HepG2 (cell line): ENCODE measurements at regions not wholly inside any gene's neighbourhood (a gene's known extent, or its start where the extent isn't known, plus 50 kb on each side); places are given as distances from the start of the nearest gene placed in this dataset.

Experiments used
- ADNP ChIP-seq: sonication (generic); formaldehyde crosslinking; IDR thresholded peaks from 2 replicates; pipeline ENCODE4 v1.4.0; 2020; ENCODE audit warnings: missing genetic modification reagents
- ARHGAP35 ChIP-seq: sonication (generic); formaldehyde crosslinking; IDR thresholded peaks from 2 replicates; pipeline ENCODE4 v1.9.0; 2022; ENCODE audit warnings: mild to moderate bottlenecking, inconsistent platforms, moderate library complexity, missing genetic modification reagents, borderline replicate concordance
- DDIT3 ChIP-seq: sonication (generic); formaldehyde crosslinking; IDR thresholded peaks from 2 replicates; pipeline ENCODE4 v1.4.0; 2020; ENCODE audit warnings: mild to moderate bottlenecking, missing genetic modification reagents
- ELF3 ChIP-seq: IDR thresholded peaks from 2 replicates; pipeline ENCODE4 v1.6.1; 2016; ENCODE audit warnings: missing genetic modification reagents, missing compliant biosample characterization
- FOXC1 ChIP-seq: sonication (generic); formaldehyde crosslinking; IDR thresholded peaks from 2 replicates; pipeline ENCODE4 v1.8.0; 2022; ENCODE audit warnings: mild to moderate bottlenecking, missing genetic modification reagents, borderline replicate concordance
- GLMP ChIP-seq: sonication (generic); formaldehyde crosslinking; IDR thresholded peaks from 2 replicates; pipeline ENCODE4 v1.9.0; 2021; ENCODE audit warnings: missing genetic modification reagents, mild to moderate bottlenecking, borderline replicate concordance
- HDAC6 ChIP-seq: fragments of 200-600 bp; sonication (generic); IDR thresholded peaks from 2 replicates; pipeline ENCODE4 v1.7.0; 2017; ENCODE audit warnings: mild to moderate bottlenecking, antibody characterized with exemption, low read length, low read depth
- HOXA3 ChIP-seq: sonication (generic); formaldehyde crosslinking; IDR thresholded peaks from 2 replicates; pipeline ENCODE4 v1.5.0; 2020; ENCODE audit warnings: missing genetic modification reagents
- JDP2 ChIP-seq: sonication (generic); formaldehyde crosslinking; IDR thresholded peaks from 2 replicates; pipeline ENCODE4 v1.8.1; 2022; ENCODE audit warnings: missing genetic modification reagents, borderline replicate concordance
- MAFK ChIP-seq, 2 experiments: IDR thresholded peaks in 1 of 2; conservative IDR thresholded peaks in 1 of 2; 2 replicates each; pipeline ENCODE4 v1.6.1; 2011; ENCODE audit warnings: improper control_type of control experiment in 2 of 2, low read length in 2 of 2
- SAP130 ChIP-seq: IDR thresholded peaks from 2 replicates; pipeline ENCODE4 v1.6.1; 2016; ENCODE audit warnings: low read depth
- SATB2 ChIP-seq: sonication (generic); formaldehyde crosslinking; IDR thresholded peaks from 2 replicates; pipeline ENCODE4 v1.5.0; 2020; ENCODE audit warnings: missing genetic modification reagents
- TEF ChIP-seq: sonication (generic); formaldehyde crosslinking; IDR thresholded peaks from 2 replicates; pipeline ENCODE4 v1.5.0; 2020; ENCODE audit warnings: missing genetic modification reagents
- ZBTB4 ChIP-seq: sonication (generic); formaldehyde crosslinking; IDR thresholded peaks from 2 replicates; pipeline ENCODE4 v1.4.0; 2020; ENCODE audit warnings: missing genetic modification reagents, mild to moderate bottlenecking, borderline replicate concordance
- ZFYVE20 ChIP-seq: sonication (generic); formaldehyde crosslinking; IDR thresholded peaks from 2 replicates; pipeline ENCODE4 v1.8.0; 2023; ENCODE audit warnings: low read depth, mild to moderate bottlenecking, moderate library complexity, missing genetic modification reagents, borderline replicate concordance
- ZNF20 ChIP-seq: sonication (generic); formaldehyde crosslinking; IDR thresholded peaks from 2 replicates; pipeline ENCODE4 v1.4.0; 2020; ENCODE audit warnings: mild to moderate bottlenecking, moderate library complexity, missing genetic modification reagents
- ZNF232 ChIP-seq: sonication (generic); formaldehyde crosslinking; IDR thresholded peaks from 2 replicates; pipeline ENCODE4 v1.4.0; 2020; ENCODE audit warnings: missing genetic modification reagents, borderline replicate concordance
- ZNF672 ChIP-seq: sonication (generic); formaldehyde crosslinking; IDR thresholded peaks from 2 replicates; pipeline ENCODE4 v1.8.1; 2022; ENCODE audit warnings: missing genetic modification reagents
- ZNF776 ChIP-seq: sonication (generic); formaldehyde crosslinking; IDR thresholded peaks from 2 replicates; pipeline ENCODE4 v1.4.0; 2020; ENCODE audit warnings: mild to moderate bottlenecking, missing genetic modification reagents
- ZNF788 ChIP-seq: sonication (generic); formaldehyde crosslinking; IDR thresholded peaks from 2 replicates; pipeline ENCODE4 v1.5.0; 2020; ENCODE audit warnings: mild to moderate bottlenecking, missing genetic modification reagents, borderline replicate concordance
- TF ChIP-seq, protein P1 (sequence below): sonication (generic); formaldehyde crosslinking; IDR thresholded peaks from 2 replicates; pipeline ENCODE4 v1.5.0; 2020; ENCODE audit warnings: mild to moderate bottlenecking, missing genetic modification reagents

DNA sequence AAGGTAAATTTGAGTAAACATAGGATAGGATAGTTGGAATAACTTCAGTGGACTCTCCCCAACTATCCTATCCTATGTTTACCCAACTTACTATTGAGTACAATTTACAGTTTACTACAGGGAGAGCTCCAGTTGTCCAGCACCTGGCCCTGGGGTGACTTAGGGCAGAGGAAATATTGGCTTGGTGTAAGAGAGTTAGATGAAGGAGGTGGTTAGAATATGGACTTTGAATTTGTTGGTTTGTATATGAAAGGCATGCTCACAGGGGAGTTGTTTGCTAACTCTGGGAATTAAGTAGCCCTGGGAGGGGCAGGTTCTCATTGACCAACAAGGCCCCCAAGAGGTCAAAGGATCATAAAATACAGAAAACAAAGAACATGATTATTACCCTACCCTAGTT lies 497.7 kb downstream of the ARL4A start (continued):
- TF ChIP-seq, protein P1, sequence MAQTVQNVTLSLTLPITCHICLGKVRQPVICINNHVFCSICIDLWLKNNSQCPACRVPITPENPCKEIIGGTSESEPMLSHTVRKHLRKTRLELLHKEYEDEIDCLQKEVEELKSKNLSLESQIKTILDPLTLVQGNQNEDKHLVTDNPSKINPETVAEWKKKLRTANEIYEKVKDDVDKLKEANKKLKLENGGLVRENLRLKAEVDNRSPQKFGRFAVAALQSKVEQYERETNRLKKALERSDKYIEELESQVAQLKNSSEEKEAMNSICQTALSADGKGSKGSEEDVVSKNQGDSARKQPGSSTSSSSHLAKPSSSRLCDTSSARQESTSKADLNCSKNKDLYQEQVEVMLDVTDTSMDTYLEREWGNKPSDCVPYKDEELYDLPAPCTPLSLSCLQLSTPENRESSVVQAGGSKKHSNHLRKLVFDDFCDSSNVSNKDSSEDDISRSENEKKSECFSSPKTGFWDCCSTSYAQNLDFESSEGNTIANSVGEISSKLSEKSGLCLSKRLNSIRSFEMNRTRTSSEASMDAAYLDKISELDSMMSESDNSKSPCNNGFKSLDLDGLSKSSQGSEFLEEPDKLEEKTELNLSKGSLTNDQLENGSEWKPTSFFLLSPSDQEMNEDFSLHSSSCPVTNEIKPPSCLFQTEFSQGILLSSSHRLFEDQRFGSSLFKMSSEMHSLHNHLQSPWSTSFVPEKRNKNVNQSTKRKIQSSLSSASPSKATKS (CRISPR knock-in tag): no peak
- TF ChIP-seq FOXC1: no peak
- no peak for TF ChIP-seq TEF
- TF ChIP-seq HDAC6: no peak
- no peak for TF ChIP-seq ZBTB4 (CRISPR knock-in tag)
- no peak for TF ChIP-seq ZNF788 (CRISPR knock-in tag)
- TF ChIP-seq ZNF20 (CRISPR knock-in tag): no peak
- TF ChIP-seq ARHGAP35 (CRISPR knock-in tag): no peak
- TF ChIP-seq HOXA3 (CRISPR knock-in tag): peak; percentile 23; the same call in 1 of the 2 replicates
- TF ChIP-seq SAP130: peak; percentile 56
- TF ChIP-seq ELF3 (CRISPR knock-in tag): no peak
- TF ChIP-seq ZFYVE20 (CRISPR knock-in tag): no peak
- no peak for TF ChIP-seq ZNF672 (CRISPR knock-in tag)
- TF ChIP-seq ZNF232 (CRISPR knock-in tag): no peak
- no peak for TF ChIP-seq DDIT3 (CRISPR knock-in tag)
- no peak for TF ChIP-seq GLMP (CRISPR knock-in tag)
- no peak for TF ChIP-seq MAFK (conservative IDR thresholded peaks at IDR 0.05 in 1 of 2, IDR thresholded peaks at IDR 0.05 in 1 of 2; ENCODE audit: low read length in 2 of 2)
- TF ChIP-seq ADNP: no peak
- TF ChIP-seq SATB2 (CRISPR knock-in tag): no peak
- TF ChIP-seq ZNF776 (CRISPR knock-in tag): no peak
- no peak for TF ChIP-seq JDP2
